HFFc6 (cell line): ENCODE measurements at regions not wholly inside any gene's neighbourhood (a gene's known extent, or its start where the extent isn't known, plus 50 kb on each side); places are given as distances from the start of the nearest gene placed in this dataset.

Experiments
- DNase-seq: peaks from one replicate; pipeline ENCODE4 v3.0.0-alpha.2; 2018
- H3K27ac Mint-ChIP-seq: 2 replicates; pipeline ENCODE4 v1.8.0; 2020; ENCODE audit warnings: mild to moderate bottlenecking, mixed read lengths
- H3K27me3 Mint-ChIP-seq: 2 replicates; pipeline ENCODE4 v1.8.0; 2021; ENCODE audit warnings: mild to moderate bottlenecking, moderate library complexity, mixed read lengths; ENCODE audit not compliant: insufficient read depth
- H3K36me3 Mint-ChIP-seq: 2 replicates; pipeline ENCODE4 v1.8.0; 2021; ENCODE audit warnings: low read depth, mixed read lengths
- H3K4me1 Mint-ChIP-seq: 2 replicates; pipeline ENCODE4 v1.8.0; 2020; ENCODE audit warnings: low read depth, mixed read lengths
- H3K4me3 Mint-ChIP-seq: 2 replicates; pipeline ENCODE4 v1.8.0; 2020; ENCODE audit warnings: mild to moderate bottlenecking, moderate library complexity, mixed read lengths
- H3K9me3 Mint-ChIP-seq: 2 replicates; pipeline ENCODE4 v1.8.0; 2020; ENCODE audit warnings: mild to moderate bottlenecking, mixed read lengths
- CTCF ChIP-seq: fragments of 200-600 bp; sonication (generic); IDR thresholded peaks from 2 replicates; pipeline ENCODE4 v1.5.0; 2021; ENCODE audit warnings: antibody characterized with exemption, mild to moderate bottlenecking

DNA sequence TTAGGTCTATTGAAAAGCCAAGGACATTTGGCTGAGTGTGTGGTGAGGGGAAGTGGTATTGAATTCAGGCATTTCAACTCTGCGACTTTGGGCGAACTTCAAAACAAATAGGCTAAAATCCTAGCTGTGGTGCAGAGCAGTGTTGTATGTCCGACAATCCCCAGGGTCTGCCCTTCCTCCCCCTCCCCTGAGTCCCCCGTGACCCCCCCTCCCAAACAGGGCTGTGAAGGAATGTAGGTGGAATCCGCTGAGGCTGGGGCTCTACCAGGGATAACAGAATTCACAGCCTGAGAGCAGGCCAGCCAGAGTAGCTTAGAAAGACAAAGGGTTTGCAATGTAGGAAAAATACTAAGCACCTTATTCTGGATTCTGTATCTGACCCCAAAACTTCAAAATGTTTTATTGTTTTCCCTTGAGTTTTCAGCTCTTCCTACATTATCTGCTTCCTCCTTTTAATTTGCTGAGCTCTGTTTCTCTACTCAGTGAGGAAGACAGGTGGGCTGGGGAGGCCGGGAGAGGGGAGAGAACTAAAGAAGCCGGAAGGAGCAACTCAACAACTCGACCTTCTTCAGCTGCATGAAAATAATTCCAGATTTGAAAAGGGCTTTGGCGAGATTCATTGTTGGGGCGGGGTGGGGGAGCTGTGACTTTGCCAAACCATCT is 315.2 kb downstream of the BLID start:
- Mint-ChIP-seq H3K27me3 (peaks cover 2% of the 10 kb centered on the region; the same call in 1 of the 2 replicates), H3K27ac (no peak overlapping the region), H3K4me3 (peak overlapping the region; percentile 10), H3K9me3 (no peaks in the 10 kb centered on the region), H3K4me1 (peaks cover 14% of the 10 kb centered on the region), H3K36me3 (no peaks in the 10 kb centered on the region)
- TF ChIP-seq CTCF, result no peak
- no peak for DNase-seq

- H3K9me3 Mint-ChIP-seq, result no peaks in the 10 kb centered on the region
- no peaks in the 10 kb centered on the region for H3K36me3 Mint-ChIP-seq
- peaks cover 2% of the 10 kb centered on the region; the same call in 1 of the 2 replicates for H3K27me3 Mint-ChIP-seq
- no peak for TF ChIP-seq CTCF
- no peak for DNase-seq
- no peak overlapping the region for H3K27ac Mint-ChIP-seq
- H3K4me1 Mint-ChIP-seq, result peaks cover 14% of the 10 kb centered on the region
- H3K4me3 Mint-ChIP-seq, result no peak overlapping the region; the same call in 1 of the 2 replicates
Measured at GRCh38 chr11:121800240-121800639, 315.8 kb downstream of the BLID start.

- Mint-ChIP-seq H3K4me1 (peaks cover 14% of the 10 kb centered on the region), H3K4me3 (no peak overlapping the region), H3K9me3 (no peaks in the 10 kb centered on the region), H3K27ac (no peak overlapping the region), H3K36me3 (no peaks in the 10 kb centered on the region), H3K27me3 (peaks cover 5% of the 10 kb centered on the region)
- DNase-seq, result no peak
- TF ChIP-seq CTCF, result no peak
Measured at GRCh38 chr11:121797496-121797895, 318.5 kb downstream of the BLID start.

DNA sequence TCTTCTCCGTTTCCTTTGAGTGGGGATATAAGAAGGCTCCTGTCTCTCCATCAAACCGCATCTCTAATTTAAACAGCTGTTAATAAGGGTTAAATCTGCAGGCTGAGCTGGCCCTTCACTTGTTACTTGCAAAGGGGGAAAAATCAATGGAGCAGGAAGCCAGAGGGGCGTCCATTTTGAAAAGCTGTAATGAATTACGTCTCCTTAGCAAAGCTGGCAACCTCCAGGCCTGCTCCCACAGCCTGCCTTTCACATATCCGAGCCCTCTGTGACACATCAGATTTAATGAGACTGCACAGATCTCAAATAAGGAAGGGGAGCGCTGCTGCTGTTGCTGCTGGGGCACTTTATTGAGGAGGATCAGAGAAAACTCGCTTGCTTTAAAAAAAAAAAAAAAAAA is 320.8 kb downstream of the BLID start:
- TF ChIP-seq CTCF, result no peak
- Mint-ChIP-seq H3K36me3 (no peaks in the 10 kb centered on the region), H3K9me3 (no peaks in the 10 kb centered on the region), H3K4me1 (peaks cover 4% of the 10 kb centered on the region; the same call in 1 of the 2 replicates), H3K27ac (no peak overlapping the region), H3K27me3 (peaks cover 11% of the 10 kb centered on the region), H3K4me3 (no peak overlapping the region)
- DNase-seq, result no peak

- DNase-seq, result no peak
- Mint-ChIP-seq H3K4me3 (no peak overlapping the region), H3K36me3 (no peaks in the 10 kb centered on the region), H3K27me3 (peaks cover 11% of the 10 kb centered on the region), H3K4me1 (peaks cover 4% of the 10 kb centered on the region; the same call in 1 of the 2 replicates), H3K27ac (no peak overlapping the region), H3K9me3 (no peaks in the 10 kb centered on the region)
- TF ChIP-seq CTCF, result no peak
Measured at GRCh38 chr11:121794671-121795141, 321.3 kb downstream of the BLID start.
